SK-N-MC (cell line): ENCODE measurements at regions not wholly inside any gene's neighbourhood (a gene's known extent, or its start where the extent isn't known, plus 50 kb on each side); places are given as distances from the start of the nearest gene placed in this dataset.

ENCODE experiments used
- EZH2 ChIP-seq: fragments of 200-600 bp; sonication (generic); IDR thresholded peaks from one replicate; pipeline ENCODE4 v1.6.1; 2017; ENCODE audit warnings: antibody characterized with exemption
- POLR2AphosphoS5 ChIP-seq: IDR thresholded peaks from 2 replicates; pipeline ENCODE4 v1.6.1; 2012; ENCODE audit warnings: mild to moderate bottlenecking, low read depth, low read length, borderline replicate concordance

DNA sequence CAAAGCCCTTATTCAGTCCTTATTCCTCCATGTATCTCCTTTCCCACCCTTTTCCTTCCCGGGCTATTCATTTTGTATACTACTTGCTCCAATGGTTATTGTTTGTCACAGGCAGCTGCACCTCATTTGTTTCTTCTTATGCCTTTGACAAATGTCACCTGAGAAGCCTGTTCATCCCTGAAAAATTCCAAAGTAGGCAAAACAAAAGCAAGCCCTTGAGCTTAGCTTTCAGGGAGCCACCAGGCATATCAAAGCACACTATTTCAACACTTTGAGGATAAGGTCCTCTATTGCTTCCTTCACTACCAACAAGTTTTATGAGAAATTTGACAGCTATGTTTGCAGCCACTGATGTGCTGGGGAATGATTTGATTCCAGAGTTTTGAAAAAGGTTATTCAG, 738.7 kb upstream of the LMO3 start:
- TF ChIP-seq EZH2 (no peak), POLR2AphosphoS5 (no peak)
